Endometrium (tissue), 2 donors: ENCODE measurements at regions not wholly inside any gene's neighbourhood (a gene's known extent, or its start where the extent isn't known, plus 50 kb on each side); places are given as distances from the start of the nearest gene placed in this dataset.

Experiments
- FAIRE-seq: peaks from 2 replicates; lab custom pipeline; 2012; peaks lifted over from hg19 to GRCh38; lab: Jason Lieb, UNC
- donor health status: control.
- donor health status: control.

DNA sequence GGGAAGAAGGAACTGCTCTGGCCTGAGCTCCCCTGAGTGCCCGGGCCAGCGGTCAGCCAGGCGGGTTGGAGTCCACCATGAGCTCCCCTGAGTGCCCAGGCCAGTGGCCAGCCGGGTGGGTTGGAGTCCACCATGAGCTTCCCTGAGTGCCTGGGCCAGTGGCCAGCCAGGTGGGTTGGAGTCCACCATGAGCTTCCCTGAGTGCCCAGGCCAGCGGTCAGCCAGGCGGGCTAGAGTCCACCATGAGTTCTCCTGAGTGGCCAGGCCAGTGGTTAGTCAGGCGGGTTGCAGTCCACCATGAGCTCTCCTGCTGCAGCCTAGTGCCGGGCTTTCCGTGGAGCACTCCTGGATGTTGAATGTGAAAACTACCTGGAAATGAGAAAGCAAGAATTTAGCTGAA is 844.0 kb downstream of the TBC1D22A start:
- no peak for FAIRE-seq

DNA sequence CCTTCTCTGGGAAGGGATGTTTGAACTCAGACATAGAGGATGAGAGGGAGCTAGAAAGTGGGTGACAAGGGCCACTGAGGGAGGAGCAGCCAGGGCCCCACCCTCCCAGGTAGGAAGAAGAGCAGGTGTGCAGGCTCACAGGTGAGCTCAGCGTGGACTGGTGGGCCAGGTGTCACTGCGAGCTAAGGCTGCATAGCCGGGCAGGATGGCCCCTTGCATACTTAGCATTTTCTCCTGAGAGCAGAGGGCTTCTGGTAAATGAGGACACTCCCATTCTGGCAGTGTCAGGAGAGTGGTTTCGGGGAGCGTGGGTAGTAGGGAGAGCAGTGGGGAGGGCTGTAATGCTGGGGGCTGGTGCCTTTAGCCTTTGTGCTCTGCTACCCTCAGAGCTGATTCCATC is 843.4 kb downstream of the TBC1D22A start:
- FAIRE-seq = no peak

DNA sequence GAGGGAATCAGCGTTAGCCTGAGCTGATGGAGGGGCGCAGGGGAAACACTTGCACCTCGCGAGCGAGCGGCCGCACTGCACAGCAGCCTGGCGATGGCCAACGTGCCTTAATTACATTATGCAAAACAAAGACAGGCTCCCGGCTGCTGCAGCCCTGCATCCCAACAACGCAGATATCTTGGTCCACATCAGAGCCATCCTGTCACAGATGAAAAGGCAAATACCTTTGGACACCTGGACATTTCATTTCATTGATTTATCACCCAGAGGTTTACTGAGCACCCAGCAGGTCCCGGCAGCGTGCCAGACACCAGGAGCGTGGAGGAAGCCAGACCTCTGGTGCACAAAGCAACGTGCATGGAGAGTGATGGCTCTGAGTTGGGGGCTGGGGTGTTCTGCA is 843.0 kb downstream of the TBC1D22A start:
- no peak for FAIRE-seq

DNA sequence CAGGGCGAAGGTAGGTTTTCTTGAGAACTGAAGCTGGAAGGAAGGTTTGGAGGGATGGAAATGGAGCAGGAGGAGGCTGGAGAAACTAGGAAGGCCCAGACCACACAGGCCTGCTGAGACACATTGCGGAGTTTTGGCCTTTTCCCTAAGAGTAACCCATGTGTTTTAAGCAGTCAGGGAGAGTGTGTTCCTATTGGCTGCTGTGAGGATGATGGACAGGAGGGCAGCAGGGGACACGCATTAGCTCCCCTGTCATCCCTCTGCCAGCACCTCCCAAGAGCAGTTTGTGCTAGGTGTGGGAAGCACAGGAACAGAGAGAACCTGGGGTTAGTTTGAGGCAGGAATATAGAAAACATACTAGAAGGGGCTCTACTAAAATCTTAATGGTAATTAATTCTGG is 842.1 kb downstream of the TBC1D22A start:
- no peak for FAIRE-seq

DNA sequence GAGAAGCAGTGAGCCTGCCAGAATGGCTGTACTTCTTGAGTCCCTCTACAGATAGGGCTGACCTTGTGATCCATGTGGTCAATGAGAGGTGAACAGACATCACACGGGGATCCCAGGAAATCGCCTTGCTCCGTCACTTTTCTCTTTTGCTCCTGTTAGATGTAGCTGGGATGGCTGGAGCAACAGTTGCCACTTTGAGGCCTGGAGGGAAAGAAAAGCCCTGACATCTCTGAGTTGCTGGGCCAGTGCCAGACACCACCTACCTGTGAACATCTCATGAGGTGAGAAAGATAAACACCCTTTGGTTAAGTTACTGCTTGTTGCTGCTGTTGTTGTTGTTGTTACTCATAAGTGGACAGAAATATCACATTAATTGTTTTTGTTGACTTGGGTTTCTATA is 840.3 kb downstream of the TBC1D22A start:
- FAIRE-seq = no peak

DNA sequence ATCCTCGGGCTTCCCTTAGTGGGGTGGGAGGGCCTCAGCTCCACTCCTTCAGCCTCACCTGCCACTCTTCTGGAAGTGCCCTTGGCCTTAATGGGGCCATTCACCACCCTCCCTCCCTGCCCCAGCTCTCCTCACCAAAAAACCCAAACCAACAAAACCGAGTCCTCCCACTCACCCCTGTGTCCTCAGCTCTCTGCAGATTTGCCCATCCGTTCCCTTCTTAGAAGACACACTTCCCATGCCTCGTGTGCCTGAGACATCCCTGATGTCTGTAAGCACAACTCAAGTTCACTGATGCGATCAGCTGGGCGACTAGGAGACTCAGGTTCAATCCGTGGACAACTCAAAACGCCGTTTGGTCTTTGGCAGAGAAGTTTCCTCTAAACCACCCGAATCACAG is 839.2 kb downstream of the TBC1D22A start:
- no peak for FAIRE-seq

DNA sequence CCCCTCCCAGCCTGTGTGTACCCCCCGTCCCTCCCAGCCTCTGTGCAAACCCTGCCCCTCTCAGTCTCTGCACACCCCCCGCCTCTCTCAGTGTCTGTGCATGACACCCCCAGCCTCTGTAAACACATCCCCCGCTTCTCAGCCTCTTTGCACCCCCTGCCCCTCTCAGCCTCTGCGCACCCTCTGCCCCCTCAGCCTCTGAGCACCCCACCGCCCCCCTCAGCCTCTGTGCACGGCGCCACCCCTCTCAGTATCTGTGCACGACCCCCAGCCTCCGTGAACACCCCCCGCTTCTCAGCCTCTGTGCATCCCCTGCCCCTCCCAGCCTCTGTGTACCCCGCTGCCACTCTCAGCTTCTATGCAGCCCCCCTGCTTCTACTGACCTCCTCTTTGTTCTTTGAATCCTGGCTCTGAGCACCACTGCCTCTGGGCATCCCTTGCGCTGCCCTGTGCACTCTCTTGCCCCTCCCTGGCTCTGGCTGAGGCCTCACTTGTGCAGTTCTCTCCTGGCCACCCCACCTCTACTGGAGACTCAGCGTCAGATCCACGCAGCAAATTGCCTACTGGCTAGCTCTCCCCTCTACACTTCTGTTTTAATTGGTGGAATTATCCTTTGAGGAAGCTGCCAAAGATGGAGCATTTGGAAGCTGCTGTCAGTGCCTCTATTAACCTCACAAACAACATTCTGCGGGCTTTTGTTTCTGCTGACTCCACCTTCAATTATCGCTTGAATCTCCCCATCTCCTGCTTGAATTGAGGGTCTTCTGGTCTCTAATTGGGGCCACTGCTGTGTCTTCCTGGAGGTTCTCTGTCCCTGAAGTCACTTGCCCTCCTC is 838.6 kb downstream of the TBC1D22A start:
- no peak for FAIRE-seq

DNA sequence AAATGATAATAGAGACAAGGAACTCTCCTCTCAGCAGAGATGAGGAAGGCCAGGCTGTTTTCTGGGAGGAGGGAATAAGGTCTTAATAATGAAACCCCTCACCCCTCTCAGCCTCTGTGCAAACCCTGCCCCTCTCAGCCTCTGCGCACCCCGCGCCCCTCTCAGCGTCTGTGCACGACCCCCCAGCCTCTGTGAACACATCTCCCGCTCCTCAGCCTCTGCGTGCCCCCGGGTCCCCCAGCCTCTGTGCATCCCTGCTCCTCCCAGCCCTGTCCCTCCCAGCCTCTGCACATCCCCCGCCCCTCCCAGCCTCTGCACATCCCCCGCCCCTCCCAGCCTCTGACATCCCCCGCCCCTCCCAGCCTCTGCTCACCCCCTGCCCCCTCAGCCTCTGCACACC is 837.8 kb downstream of the TBC1D22A start:
- FAIRE-seq = no peak

DNA sequence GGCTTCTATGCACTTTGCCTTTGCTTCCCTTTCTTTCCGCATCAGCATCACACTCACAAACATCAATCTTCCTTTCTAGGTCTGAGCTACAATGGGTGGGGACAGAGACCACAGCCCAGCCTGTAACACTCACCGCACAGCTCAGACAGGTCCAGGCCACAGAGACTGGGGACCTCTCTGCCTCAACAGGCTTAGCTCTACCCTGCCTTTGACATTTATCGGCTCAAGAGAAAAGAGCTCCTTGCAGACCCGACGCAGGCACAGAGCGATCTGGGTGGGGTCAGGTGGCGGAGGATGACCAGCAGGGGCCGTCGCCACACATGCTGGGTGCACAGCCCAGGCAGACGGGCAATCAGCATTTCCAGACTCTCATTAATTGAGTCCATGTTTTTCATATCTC is 837.3 kb downstream of the TBC1D22A start:
- FAIRE-seq = no peak

DNA sequence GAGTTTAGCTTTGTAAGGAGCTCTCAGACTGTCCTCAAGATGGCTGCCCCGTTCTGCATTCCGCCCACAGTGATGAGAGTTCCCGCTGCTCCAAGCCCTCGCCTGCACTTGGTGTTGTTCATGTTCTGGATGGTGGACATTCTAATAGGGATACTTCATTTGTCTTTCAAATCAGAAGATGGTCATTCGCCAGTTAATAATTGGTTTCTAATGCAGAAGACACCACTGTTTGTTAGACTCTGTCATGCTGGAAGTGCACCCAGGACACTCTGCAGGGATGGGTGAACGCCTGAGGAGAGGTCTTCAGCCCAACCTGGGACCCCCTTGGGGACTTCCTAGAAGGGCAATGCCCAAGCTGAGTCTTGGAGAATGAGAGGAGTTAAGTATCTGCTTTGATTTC is 836.4 kb downstream of the TBC1D22A start:
- no peak for FAIRE-seq

DNA sequence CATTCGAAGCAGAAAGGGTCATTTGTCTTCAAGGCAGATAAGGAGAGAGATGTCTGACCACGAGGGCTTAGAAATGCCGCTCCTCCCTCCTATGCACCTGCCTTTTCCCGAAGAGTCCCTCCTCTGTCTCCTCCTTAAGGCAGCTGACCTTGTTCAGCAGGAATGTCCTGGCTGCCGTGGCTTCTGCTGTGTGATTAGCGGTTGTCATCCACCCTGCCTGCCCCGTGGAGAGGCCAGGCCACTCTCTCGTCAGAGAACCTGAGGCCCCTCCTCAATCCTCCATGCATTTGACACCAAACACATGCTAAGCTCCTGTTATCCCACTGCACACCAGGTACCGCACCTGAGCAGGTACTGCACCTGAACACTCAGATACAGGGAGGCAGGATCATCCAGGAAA is 834.6 kb downstream of the TBC1D22A start:
- no peak for FAIRE-seq

DNA sequence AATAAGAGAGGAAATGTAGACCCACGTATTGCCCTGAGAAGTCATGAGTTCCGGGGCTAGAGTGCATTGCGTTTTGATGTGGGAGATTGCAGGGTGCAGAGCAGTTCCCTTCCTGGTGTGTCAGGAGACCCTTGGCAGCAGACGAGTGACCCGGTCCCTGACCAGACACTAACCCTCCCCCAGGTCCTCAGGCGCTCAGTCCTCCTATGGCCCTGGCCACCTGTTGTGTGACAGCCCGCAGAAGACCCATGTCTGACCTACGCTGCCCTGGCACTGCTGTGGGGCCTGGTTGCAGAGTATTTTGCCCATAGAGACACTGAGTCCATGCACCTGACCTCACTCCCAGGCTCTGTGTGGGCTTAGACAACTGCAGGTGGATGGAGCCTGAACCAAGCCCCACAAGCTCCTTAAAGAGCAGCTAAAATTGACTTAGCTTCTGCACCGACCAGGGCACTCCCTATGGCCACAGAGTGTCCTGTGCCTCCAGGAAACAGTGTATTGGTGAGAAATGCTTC is 833.8 kb downstream of the TBC1D22A start:
- no peak for FAIRE-seq

DNA sequence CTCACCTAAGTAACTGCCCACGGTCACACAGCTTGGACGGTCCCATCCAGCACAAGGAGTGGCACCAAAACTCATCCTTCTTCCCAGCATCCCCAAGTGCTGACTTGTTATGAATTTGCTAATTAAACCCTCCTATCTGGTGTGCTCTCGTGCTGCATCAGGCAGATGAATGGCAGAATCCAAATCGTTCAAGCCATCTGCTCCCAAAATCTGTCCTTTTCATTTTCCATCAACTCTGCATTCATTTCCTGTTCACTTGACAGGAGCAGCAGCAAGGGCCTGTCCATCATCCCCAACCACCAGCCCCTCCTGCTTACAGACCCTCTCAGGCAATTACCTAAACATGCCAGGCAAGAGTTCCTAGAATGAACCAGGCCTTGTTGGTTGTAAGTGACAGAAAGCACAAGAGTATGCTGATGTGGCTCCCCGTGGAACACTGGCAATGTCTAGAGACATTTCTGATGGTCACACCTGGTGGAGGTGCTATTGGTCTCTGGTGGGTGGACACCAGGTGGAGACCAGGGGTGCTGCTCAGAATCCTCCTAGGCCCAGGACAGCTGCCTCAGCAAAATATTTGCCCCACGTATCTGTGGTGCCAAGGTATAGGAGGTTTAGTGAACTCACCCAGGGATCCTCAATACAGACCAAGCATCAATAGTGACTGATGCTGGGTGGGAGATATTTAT is 832.5 kb downstream of the TBC1D22A start:
- FAIRE-seq = no peak

DNA sequence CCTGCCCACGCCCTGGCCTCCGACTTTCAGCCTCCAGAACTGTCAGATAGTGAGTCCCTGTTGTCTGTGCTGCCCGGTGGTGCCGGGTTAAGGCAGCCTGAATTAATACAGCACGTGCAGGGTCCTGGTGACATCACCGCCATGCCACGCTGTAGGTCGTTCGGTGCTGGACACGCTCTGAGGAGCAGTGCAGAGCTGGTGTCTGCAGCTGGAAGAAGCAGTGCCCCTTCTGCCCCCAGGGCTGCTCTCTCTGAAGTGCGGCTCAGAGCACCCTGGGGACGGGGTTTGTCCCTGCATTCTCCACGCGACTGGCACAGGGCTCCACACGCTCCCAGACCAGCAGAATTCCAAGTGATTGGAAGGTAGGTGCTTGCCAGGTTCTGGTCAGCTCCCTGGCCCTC is 831.5 kb downstream of the TBC1D22A start:
- FAIRE-seq = no peak

DNA sequence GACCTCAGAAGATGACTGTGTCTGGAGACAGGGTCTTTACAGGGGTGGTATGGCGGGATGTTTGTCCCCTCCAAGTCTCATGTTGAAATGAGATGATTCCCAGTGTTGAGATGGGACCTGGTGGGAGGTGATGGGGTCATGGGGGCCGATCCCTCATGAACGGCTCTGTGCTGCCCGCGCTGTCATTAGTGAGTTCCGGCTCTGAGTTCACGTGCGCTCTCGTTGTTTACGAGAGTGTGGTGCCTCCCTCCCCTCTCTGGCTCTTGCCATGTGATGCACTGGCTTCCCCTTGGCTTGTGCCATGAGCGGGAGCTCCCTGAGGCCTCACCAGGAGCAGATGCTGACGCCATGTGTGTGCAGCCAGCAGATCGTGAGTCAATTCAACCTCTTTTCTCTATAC is 830.8 kb downstream of the TBC1D22A start:
- FAIRE-seq = no peak

DNA sequence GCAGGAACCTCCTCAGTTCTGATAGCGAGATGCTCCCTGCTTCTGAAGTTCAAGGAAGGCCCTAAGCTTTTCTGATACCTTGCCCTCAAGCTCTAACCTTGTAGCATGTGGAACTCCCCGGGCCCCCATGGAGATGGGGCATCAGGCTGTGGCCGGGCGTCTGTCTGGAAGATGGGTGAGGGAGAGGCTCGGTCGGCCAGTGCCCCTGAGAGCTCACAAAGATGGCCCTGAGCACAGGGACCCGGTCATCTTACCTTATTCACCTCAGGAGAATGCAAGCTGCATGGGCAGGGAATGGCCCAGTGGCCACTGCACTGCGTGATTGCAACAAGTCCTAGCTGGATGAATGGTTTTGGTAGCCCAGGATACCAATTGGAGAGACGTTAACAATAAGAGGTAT is 830.3 kb downstream of the TBC1D22A start:
- FAIRE-seq = no peak

DNA sequence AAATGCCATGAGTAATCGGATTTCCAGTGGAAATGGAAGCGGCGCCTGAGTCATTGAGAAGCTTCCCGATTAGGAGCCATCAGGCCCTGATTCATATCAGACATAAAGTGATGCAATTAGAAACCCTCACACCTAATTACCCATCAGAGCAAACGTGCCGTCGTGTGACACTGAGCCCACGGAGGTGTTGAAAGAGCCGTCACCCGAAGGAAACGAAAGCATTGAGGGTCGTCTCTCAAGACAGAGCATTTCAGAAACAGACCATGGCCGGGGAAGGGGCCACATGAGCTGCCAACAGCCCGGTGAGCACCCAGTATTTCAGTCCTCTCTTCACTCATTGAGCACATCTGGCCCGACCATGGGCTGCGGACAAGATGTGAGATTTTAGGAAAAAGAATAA is 829.3 kb downstream of the TBC1D22A start:
- no peak for FAIRE-seq

DNA sequence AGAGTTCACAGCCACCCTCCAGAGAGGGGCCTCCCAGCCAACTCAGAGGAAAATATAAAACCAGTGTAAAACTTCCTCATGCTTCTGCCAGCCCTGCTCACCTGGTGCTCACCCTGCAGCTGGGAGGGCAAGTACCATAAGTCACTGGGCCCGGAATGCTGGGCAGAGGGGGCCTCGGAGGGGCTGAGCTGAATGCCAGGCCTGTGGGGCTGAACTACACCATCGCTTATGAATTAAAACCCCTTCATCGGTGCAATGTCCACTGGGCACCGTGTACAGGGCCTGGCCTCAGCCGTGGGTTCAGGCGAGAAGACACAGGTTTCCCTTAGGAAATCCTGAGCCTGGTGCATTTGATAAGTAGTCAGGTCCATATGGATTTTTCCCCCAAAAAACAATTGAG is 828.6 kb downstream of the TBC1D22A start:
- no peak for FAIRE-seq

DNA sequence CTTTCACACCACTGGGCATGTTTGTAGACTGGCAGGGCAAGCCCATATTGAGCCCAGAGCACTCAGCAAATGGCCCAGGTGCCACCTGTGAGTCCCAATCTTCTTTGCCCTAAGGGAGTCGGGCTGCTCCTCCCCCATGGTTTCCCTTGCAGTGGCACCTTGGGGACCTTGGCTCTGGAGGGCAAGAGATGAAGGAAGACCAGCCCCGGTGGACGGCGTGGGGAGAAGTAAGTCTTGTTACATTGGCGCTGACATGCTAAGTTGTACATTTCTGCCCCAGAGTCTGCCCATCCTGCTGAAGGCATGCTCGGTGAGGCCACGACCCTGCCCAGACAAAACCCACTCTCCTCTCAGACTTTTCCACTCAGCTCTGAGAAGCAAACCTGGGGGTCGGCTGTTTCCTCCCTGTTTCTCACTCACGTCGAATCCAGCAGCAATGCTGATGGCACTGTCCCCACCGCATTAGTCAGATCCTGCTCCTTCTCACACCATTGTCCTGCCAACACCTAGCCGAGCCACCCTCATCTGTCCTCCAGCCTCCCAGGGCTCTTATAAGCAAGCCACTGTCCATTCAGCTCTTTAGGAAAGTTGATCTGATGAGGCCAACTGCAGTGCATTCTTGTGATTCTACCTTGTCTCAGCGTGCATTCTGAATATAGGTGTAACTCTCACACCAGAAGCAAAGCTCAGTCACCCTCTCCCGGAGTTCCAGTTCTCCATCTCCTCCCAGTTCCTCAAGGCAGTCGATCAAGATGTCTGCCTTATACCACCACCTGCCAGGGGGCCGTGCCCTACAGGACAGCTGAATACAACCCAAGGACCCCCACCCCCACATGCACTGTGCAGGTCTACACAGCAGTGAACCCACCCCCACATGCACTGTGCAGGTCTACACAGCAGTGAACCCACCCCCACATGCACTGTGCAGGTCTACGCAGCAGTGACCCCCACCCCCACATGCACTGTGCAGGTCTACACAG is 827.1 kb downstream of the TBC1D22A start:
- no peak for FAIRE-seq

DNA sequence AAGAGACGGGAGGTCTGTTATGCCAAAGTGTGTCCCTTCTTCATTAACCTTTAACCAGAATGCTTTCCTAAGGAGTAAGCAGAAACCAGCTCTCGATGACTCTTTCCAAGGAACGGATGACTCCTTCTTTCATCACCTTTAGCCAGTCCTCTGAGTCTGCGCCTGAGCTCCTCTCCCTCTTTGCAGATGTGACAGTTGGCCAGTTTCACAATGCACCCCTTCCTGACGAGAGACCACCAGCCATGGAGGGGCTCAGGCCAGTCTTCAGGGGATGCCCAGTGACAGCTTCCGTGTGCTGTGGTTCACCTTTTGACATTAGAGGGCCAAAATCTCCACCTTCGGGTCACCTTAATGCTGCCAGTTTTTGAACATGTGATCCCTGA is 826.1 kb downstream of the TBC1D22A start:
- no peak for FAIRE-seq

DNA sequence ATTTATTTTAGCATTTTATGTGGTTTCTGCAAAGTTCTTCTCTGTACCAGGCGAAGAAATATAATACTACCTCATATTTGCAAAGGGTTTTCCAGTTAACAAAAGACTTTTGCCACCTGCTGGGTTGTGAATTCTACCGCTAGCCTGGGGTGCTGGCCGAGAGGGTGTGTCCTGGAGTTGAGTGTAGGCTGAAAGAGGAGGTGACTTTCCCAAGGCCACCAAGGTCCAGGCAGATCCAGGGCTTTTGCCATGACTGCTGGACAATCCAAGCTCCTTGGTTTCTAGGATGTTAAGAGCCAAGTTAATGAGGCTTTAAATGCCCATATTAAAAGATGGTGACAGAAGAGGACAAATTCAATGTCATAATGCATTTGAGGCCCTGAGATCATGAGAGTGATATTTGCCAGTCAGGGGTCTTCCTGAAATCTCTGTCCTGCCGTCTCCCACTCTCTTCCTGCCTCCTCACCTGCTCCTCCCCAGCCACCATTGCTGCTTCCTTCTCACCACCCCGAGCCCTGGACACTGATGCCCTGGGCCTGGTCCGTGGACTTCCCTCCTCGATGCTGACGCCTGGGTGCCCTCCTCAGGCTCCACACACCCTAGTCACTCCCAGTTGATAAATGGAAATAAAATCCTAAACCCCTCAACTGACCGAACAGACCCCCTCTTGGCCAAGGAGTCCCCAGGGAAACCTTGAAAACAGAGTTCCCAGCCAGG is 825.6 kb downstream of the TBC1D22A start:
- no peak for FAIRE-seq

DNA sequence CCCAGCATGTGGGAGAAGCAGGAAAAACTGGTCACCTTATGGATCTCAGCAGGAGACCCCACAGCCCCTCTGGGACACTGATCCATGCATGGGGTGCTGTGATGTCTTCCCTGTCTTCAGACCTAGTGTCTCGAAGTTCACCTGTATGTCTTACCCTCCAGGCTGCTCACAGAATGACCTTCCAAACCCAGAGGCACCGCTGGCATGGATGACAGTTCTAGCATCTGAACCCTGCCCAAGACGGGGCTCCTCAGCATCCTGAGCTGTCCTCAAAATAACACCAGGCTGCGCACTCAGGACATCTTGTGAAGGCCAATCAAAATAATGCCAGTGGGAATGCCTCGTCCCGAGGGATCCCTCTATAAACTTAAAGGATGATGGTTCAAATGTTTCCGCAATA is 824.9 kb downstream of the TBC1D22A start:
- FAIRE-seq = no peak
